Activated T-helper 1 cell treated with anti-CD3 and anti-CD28 coated beads, Interleukin-12 subunit alpha, Interleukin-12 subunit beta, Interleukin-2, Interleukin-4 antibody, amounts not matched to agents 30 ng/mL and 10 ng/mL and 1 ng/mL, durations not matched to agents 14 hours and 24 hours and 36 hours (primary cell): ENCODE measurements at regions not wholly inside any gene's neighbourhood (a gene's known extent, or its start where the extent isn't known, plus 50 kb on each side); places are given as distances from the start of the nearest gene placed in this dataset.
"Not testable (repeated sequence)": the region's sequence is repeated elsewhere in the genome, so short reads cannot be mapped to it uniquely, and the experiment has no call there.

ENCODE experiments used
- DNase-seq: peaks from one replicate; pipeline ENCODE4 v3.0.0; 2021; ENCODE audit warnings: low spot score
- H3K27ac Mint-ChIP-seq: one replicate; pipeline ENCODE4 v1.8.0; 2021; ENCODE audit warnings: mild to moderate bottlenecking, mixed read lengths
- H3K27me3 Mint-ChIP-seq: one replicate; pipeline ENCODE4 v1.8.0; 2022; ENCODE audit warnings: mild to moderate bottlenecking, moderate library complexity, mixed read lengths; ENCODE audit not compliant: insufficient read depth
- H3K36me3 Mint-ChIP-seq: one replicate; pipeline ENCODE4 v1.8.0; 2021; ENCODE audit warnings: low read depth, mixed read lengths
- H3K4me1 Mint-ChIP-seq: one replicate; pipeline ENCODE4 v1.8.0; 2021; ENCODE audit warnings: low read depth, mixed read lengths
- H3K4me3 Mint-ChIP-seq: one replicate; pipeline ENCODE4 v1.8.0; 2021; ENCODE audit warnings: mild to moderate bottlenecking, moderate library complexity, mixed read lengths
- H3K9me3 Mint-ChIP-seq: one replicate; pipeline ENCODE4 v1.8.0; 2021; ENCODE audit warnings: mixed read lengths
- intact Hi-C: fragments of 100-400 bp; cut with micrococcal nuclease; formaldehyde crosslinking; loops from one replicate; pipeline ENCODE4 v1.15.1; 2024

GRCh38 chr11:133649040-133649439 is 116.7 kb upstream of the OPCML start:
- DNase-seq, result no peak
- Mint-ChIP-seq H3K4me3 (no peak overlapping the region), H3K27ac (no peak overlapping the region), H3K36me3 (no peaks in the 10 kb centered on the region), H3K27me3 (no peaks in the 10 kb centered on the region), H3K9me3 (no peaks in the 10 kb centered on the region), H3K4me1 (no peaks in the 10 kb centered on the region)
- intact Hi-C loops, result no loop called here

GRCh38 chr11:133639408-133639807 is 107.1 kb upstream of the OPCML start:
- Mint-ChIP-seq H3K27me3 (peaks cover 1% of the 10 kb centered on the region), H3K27ac (no peak overlapping the region), H3K36me3 (no peaks in the 10 kb centered on the region), H3K9me3 (no peaks in the 10 kb centered on the region), H3K4me3 (no peak overlapping the region), H3K4me1 (no peaks in the 10 kb centered on the region)
- intact Hi-C loops, result no loop called here
- no peak for DNase-seq

DNA sequence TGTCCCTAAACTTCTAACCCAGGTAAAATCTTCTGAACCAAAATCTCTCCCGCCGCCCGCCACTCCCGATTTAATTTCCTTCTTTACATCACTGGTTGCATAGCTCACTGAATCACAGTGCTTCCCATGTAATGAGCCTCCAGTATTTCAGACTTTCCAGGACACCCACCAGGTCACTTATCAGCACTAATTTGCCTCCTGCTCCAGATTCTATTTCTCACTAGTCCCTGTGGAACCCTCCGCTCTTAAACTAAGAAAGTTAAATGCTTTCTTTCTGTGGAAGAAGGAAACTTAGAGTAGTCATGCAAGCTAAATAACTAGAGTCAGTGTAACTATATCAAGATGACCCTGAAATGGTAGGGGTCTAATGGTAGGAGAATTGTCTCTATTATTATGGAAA is 106.6 kb upstream of the OPCML start:
- Mint-ChIP-seq H3K27me3 (peaks cover 1% of the 10 kb centered on the region), H3K27ac (no peak overlapping the region), H3K9me3 (no peaks in the 10 kb centered on the region), H3K4me3 (no peak overlapping the region), H3K36me3 (no peaks in the 10 kb centered on the region), H3K4me1 (no peaks in the 10 kb centered on the region)
- DNase-seq, result no peak
- intact Hi-C loops, result no loop called here

DNA sequence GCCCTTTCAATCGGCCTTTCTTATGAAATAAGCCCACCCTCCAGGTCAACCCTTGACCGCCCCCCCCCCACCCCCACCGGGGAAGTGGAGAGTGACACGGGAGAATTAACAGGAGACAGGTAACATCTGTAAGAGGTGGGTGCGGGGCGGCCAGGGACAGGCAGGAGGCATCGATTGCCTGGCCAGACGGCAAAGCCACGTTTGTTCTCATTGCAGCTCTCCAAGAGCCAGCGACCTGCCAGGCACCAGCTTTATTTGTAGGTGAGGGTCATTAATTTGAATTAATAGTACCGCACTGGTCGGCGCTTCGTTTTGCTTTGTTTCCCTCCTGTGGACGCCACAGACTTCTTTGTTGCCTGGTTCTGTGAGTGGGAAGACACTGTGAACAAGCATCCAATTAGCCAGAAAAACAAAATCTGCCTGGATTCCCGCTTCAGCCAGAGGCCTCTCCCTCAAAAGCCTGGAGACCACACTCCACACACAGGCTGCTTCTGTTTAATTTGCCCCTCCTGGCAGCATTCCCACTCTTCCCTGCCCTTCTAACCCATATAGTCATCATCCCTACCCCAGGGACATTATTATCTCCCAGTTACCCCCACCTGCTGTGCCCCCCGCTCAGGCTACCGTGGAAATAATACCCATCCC is 104.5 kb upstream of the OPCML start:
- Mint-ChIP-seq H3K4me1 (no peaks in the 10 kb centered on the region), H3K27ac (no peak overlapping the region), H3K4me3 (no peak overlapping the region), H3K36me3 (no peaks in the 10 kb centered on the region), H3K9me3 (no peaks in the 10 kb centered on the region), H3K27me3 (peaks cover 1% of the 10 kb centered on the region)
- intact Hi-C loops, result no loop called here
- DNase-seq, result no peak

GRCh38 chr11:133635244-133635739 is 103.0 kb upstream of the OPCML start:
- intact Hi-C loops, result no loop called here
- no peak overlapping the region for H3K4me3 Mint-ChIP-seq
- no peaks in the 10 kb centered on the region for H3K36me3 Mint-ChIP-seq
- H3K27ac Mint-ChIP-seq, result no peak overlapping the region
- peaks cover 1% of the 10 kb centered on the region for H3K27me3 Mint-ChIP-seq
- DNase-seq, result no peak
- no peaks in the 10 kb centered on the region for H3K9me3 Mint-ChIP-seq
- H3K4me1 Mint-ChIP-seq, result no peaks in the 10 kb centered on the region

DNA sequence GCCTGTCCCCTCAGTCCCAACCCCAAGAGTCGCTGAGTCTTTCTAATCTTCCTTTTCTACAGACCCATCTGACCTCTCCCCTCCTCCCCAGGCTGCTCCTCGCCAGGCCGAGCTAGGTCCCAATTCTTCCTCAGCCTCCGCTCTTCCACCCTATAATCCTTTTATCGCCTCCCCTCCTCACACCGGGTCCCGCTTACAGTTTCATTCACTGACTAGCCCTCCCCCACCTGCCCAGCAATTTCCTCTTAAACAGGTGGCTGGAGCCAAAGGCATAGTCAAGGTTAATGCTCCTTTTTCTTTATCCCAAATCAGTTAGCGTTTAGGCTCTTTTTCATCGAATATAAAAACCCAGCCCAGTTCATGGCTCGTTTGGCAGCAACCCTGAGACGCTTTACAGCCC is 96.1 kb upstream of the OPCML start:
- H3K36me3 Mint-ChIP-seq, H3K4me1 Mint-ChIP-seq, H3K27ac Mint-ChIP-seq, H3K27me3 Mint-ChIP-seq, H3K4me3 Mint-ChIP-seq, H3K9me3 Mint-ChIP-seq, DNase-seq, intact Hi-C loops: not testable (repeated sequence)

DNA sequence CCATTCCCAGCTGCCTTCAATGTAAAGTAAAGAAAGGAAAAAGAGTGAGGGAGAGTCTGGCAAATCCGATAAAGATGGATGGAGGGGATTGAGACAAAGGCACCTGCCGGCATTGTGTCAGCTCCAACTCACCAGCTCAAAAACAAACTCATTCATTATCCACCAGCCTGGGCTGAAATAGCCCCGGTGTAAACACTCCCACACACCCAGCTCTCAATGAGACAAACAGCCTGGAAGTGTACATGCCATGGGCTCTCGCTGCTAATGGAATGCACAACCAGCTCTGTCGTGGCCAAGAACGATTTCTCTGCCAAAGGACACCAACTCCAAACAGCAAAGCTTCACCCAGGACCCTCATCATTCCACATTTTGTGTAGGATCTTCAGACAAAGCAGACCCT is 89.3 kb upstream of the OPCML start:
- DNase-seq, result no peak
- no peak overlapping the region for H3K27ac Mint-ChIP-seq
- no peak overlapping the region for H3K4me3 Mint-ChIP-seq
- intact Hi-C loops, result no loop called here
- no peaks in the 10 kb centered on the region for H3K4me1 Mint-ChIP-seq
- no peaks in the 10 kb centered on the region for H3K36me3 Mint-ChIP-seq
- no peaks in the 10 kb centered on the region for H3K27me3 Mint-ChIP-seq
- no peaks in the 10 kb centered on the region for H3K9me3 Mint-ChIP-seq

DNA sequence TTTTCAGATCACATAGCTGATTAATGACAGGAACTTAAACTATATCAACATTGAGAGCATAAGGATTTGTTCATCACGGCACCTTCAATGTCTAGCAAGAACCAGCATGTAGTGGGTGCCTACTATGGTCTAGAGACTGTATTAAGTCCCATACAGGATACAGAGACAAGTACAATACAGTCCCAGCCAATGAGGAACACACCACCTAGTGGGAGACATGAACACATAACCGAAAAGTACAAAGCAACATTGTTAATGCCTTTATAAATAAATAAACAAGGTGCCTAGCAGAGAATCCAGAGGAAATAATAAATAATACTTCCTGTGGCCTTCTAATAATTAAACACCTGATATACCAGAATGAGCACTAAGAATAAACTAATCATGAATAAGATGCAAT is 87.7 kb upstream of the OPCML start:
- no peak for DNase-seq
- H3K4me1 Mint-ChIP-seq, result no peaks in the 10 kb centered on the region
- no peak overlapping the region for H3K27ac Mint-ChIP-seq
- intact Hi-C loops, result no loop called here
- H3K36me3 Mint-ChIP-seq, result no peaks in the 10 kb centered on the region
- no peaks in the 10 kb centered on the region for H3K9me3 Mint-ChIP-seq
- H3K4me3 Mint-ChIP-seq, result no peak overlapping the region
- H3K27me3 Mint-ChIP-seq, result no peaks in the 10 kb centered on the region

DNA sequence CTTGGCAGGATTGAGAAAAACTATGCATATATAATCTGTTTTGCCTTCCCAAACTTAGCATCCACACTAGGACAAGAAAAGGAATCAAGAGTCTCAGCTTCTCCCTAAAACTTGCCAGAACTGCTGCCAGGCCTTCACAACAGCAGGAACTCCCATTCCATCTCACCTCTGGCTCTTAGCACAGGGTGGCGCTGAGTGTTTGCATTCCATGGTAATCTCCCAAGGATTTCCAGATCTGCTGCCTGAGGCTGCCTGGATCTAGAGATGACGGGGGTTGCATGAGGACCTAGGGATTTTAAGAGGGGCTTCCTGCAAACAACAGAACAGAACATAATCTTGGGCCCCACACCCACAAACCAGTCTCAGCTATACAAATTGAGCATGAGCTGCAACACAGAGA is 87.1 kb upstream of the OPCML start:
- Mint-ChIP-seq H3K9me3 (no peaks in the 10 kb centered on the region), H3K27me3 (no peaks in the 10 kb centered on the region), H3K4me1 (no peaks in the 10 kb centered on the region), H3K27ac (no peak overlapping the region), H3K4me3 (no peak overlapping the region), H3K36me3 (no peaks in the 10 kb centered on the region)
- no peak for DNase-seq
- intact Hi-C loops, result no loop called here

DNA sequence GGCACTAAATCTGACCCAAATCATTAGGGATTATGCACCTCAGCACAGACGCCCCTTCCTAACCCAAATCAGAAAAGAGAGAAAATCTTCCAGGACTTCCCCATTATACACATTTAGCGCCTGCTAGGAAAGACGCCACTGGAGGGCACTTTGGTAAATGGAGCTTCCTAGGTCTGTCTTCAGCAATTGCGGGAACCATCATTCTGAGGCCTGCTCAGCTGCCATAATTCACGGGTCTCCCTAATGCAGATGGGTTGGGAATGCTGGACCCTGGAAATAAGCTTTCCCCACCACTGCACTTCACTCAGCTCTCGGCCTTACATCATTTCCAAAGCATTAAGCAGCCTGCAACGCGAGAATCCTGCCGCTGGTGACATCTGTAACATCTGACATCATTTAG is 86.2 kb upstream of the OPCML start:
- H3K27ac Mint-ChIP-seq, result no peak overlapping the region

DNA sequence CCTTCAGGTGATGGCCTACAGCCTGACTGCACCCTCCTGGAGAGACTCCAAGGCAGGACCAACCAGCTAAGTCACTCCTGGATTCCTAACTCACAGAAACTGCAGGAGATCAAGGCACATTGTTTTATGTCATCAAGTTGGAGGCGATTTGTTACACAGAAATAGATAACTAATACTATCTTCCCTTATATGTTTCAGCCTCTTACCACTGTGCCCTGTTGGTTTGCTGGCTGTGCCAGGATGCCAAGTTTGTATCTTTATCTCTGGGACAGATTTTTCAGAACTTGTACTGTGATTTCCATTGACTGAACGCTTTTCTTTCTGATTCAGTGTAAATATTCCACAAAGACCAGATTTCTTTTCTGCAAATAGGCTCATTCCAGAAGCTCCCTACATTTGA is 76.2 kb upstream of the OPCML start:
- Mint-ChIP-seq H3K27ac (no peak overlapping the region), H3K4me3 (no peak overlapping the region), H3K36me3 (no peaks in the 10 kb centered on the region), H3K27me3 (no peaks in the 10 kb centered on the region), H3K9me3 (peaks cover 5% of the 10 kb centered on the region), H3K4me1 (no peaks in the 10 kb centered on the region)
- DNase-seq, result no peak
- intact Hi-C loops, result no loop called here

More for the DNA sequence above, 86.2 kb upstream of the OPCML start:
- intact Hi-C loops, result no loop called here
- Mint-ChIP-seq H3K4me1 (no peaks in the 10 kb centered on the region), H3K9me3 (no peaks in the 10 kb centered on the region), H3K36me3 (no peaks in the 10 kb centered on the region), H3K27me3 (no peaks in the 10 kb centered on the region), H3K4me3 (no peak overlapping the region)
- no peak for DNase-seq

DNA sequence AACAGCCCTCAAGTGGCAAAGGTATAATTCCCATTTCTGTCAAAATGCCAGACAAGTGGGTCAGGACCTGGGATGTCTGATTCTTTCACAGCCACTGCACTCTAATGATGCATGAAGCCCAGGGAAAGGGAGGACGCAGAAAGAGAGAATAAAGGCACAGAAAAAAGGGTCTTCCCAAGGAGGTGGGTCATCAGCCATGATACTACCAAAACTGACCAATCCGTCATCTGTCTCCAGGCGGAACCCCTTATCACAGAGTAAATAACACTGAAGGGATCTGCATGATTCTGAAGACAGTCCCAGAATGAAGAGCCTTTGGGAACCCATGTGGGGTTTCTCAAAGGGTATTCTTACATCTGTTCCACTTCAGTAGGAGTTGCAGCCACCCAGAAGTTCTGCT is 73.8 kb upstream of the OPCML start:
- Mint-ChIP-seq H3K4me1 (no peaks in the 10 kb centered on the region), H3K4me3 (no peak overlapping the region), H3K36me3 (no peaks in the 10 kb centered on the region), H3K27me3 (no peaks in the 10 kb centered on the region), H3K27ac (no peak overlapping the region), H3K9me3 (peaks cover 5% of the 10 kb centered on the region)
- intact Hi-C loops, result no loop called here
- no peak for DNase-seq

DNA sequence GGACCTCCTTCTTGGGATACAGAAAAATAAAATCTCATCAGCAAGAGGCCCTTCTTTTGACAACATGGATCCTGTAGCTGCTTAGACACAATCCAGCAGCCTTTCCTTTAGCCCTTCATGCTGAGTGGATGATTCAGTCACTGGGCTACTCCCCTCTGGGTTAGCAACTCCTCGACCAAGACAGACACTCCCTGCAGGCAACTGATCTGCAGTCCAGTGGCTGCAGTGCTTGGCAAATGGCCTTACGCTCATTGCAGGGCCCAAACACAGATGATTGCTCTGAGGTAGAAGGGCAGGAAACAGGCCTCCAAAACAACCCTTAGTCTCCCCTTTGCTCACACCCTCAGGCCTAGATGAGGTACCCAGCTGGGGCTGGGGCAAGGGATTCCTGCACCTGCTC is 73.2 kb upstream of the OPCML start:
- no peaks in the 10 kb centered on the region for H3K27me3 Mint-ChIP-seq
- no peak overlapping the region for H3K27ac Mint-ChIP-seq
- intact Hi-C loops, result no loop called here
- no peak for DNase-seq
- no peaks in the 10 kb centered on the region for H3K36me3 Mint-ChIP-seq
- no peak overlapping the region for H3K4me3 Mint-ChIP-seq
- H3K9me3 Mint-ChIP-seq, result peaks cover 4% of the 10 kb centered on the region
- no peaks in the 10 kb centered on the region for H3K4me1 Mint-ChIP-seq

GRCh38 chr11:133601641-133602040 is 69.3 kb upstream of the OPCML start:
- DNase-seq, result no peak
- Mint-ChIP-seq H3K4me3 (no peak overlapping the region), H3K9me3 (no peaks in the 10 kb centered on the region), H3K36me3 (no peaks in the 10 kb centered on the region), H3K27ac (no peak overlapping the region), H3K27me3 (no peaks in the 10 kb centered on the region), H3K4me1 (no peaks in the 10 kb centered on the region)
- intact Hi-C loops, result no loop called here
